ENCODE measurements at regions not wholly inside any gene's neighbourhood (a gene's known extent, or its start where the extent isn't known, plus 50 kb on each side); places are given as distances from the start of the nearest gene placed in this dataset.

DNA sequence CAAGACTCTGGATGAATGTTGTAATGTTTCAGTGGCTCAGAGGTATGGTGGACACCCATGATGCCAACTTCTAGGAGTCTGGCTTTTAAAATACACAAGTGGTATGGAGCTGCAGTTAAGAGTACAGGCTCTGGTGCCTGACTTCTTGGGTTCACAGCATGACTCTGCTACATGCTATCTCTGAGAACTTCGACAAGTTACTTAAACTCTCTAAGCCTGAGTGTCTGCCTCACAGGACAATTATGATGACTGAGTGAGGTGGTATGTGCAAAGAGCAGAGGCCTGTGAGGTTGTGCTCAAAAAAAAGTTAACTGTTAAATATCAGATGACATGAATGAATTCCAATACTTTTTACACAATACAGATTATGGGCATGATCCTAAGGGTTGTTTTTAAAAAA is 90.9 kb upstream of the SRD5A3 start:
- peaks cover 4% of the 10 kb centered on the region for H3K4me1 Mint-ChIP-seq (ENCODE audit: unreplicated experiment)
- H3K27ac Mint-ChIP-seq (ENCODE audit: unreplicated experiment) = no peak overlapping the region
- no peak for DNase-seq (ENCODE audit: extremely low spot score, unreplicated experiment)
- no peaks in the 10 kb centered on the region for H3K36me3 Mint-ChIP-seq (ENCODE audit: unreplicated experiment)
- TF ChIP-seq, protein P1, sequence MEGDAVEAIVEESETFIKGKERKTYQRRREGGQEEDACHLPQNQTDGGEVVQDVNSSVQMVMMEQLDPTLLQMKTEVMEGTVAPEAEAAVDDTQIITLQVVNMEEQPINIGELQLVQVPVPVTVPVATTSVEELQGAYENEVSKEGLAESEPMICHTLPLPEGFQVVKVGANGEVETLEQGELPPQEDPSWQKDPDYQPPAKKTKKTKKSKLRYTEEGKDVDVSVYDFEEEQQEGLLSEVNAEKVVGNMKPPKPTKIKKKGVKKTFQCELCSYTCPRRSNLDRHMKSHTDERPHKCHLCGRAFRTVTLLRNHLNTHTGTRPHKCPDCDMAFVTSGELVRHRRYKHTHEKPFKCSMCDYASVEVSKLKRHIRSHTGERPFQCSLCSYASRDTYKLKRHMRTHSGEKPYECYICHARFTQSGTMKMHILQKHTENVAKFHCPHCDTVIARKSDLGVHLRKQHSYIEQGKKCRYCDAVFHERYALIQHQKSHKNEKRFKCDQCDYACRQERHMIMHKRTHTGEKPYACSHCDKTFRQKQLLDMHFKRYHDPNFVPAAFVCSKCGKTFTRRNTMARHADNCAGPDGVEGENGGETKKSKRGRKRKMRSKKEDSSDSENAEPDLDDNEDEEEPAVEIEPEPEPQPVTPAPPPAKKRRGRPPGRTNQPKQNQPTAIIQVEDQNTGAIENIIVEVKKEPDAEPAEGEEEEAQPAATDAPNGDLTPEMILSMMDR (IDR thresholded peaks at IDR 0.05) = no peak
- no peaks in the 10 kb centered on the region for H3K9me3 Mint-ChIP-seq (ENCODE audit: unreplicated experiment)
- peaks cover 4% of the 10 kb centered on the region for H3K27me3 Mint-ChIP-seq (ENCODE audit: unreplicated experiment)
- H3K4me3 Mint-ChIP-seq (ENCODE audit: unreplicated experiment) = no peak overlapping the region

DNA sequence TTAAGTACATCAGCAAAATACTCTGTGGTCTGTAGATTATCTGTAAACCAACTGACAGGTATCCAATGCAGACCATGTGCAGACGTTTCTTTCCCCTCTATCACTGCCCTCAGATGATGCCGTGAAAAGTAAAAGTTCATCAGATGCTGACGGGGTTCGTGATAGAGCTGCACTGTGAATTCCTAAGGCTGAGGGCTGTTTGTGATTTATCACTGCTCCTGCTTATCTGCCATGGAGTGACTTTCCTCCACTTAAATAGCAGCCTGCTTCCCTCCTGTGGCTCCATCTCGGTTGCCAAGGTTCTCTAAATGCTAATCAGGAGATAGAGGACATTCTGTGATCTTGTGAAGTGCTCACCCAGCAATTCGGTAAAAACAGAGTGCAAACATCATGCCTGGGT is 89.3 kb upstream of the SRD5A3 start:
- TF ChIP-seq, protein P1 (IDR thresholded peaks at IDR 0.05) = no peak
- Mint-ChIP-seq H3K9me3 (ENCODE audit: unreplicated experiment) (no peaks in the 10 kb centered on the region), H3K27ac (ENCODE audit: unreplicated experiment) (no peak overlapping the region), H3K27me3 (ENCODE audit: unreplicated experiment) (peaks cover 4% of the 10 kb centered on the region), H3K4me1 (ENCODE audit: unreplicated experiment) (peaks cover 4% of the 10 kb centered on the region), H3K36me3 (ENCODE audit: unreplicated experiment) (no peaks in the 10 kb centered on the region), H3K4me3 (ENCODE audit: unreplicated experiment) (no peak overlapping the region)
- no peak for DNase-seq (ENCODE audit: extremely low spot score, unreplicated experiment)

DNA sequence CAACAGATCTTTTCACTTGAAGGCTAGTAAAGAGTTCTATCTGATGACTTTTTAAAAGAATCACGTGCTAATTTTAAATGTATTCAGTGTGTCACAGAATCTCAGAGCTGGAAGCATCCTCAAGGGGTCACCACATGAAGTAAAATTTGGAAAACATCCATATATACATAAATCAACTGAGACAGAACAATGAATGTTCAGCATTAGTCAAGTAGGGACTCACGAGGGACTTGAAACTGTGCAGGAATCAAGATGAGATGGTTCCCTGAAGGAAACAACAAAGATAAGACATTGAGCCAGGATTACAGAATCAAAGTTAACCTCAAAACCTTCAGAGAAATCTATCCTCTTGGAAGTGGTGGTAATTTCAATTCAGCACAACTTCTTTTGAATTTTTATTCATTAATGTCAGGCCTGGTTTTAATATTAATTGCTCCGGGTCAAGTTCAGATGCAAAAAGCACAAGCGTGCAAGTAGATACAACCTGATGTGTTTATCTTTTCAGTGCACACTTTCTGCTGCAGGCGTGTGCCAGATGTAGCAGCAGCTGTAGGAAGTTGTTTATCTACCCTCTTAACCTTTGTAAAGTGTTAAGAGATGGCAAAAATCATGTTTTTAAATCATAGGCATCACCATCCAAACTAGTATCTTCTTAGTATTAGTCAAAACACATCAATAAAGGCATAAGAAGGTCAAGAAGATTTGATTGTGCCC is 87.7 kb upstream of the SRD5A3 start:
- no peak overlapping the region for H3K4me3 Mint-ChIP-seq (ENCODE audit: unreplicated experiment)
- TF ChIP-seq, protein P1 (IDR thresholded peaks at IDR 0.05) = no peak
- DNase-seq (ENCODE audit: extremely low spot score, unreplicated experiment) = no peak
- H3K9me3 Mint-ChIP-seq (ENCODE audit: unreplicated experiment) = no peaks in the 10 kb centered on the region
- peaks cover 4% of the 10 kb centered on the region for H3K4me1 Mint-ChIP-seq (ENCODE audit: unreplicated experiment)
- no peak overlapping the region for H3K27ac Mint-ChIP-seq (ENCODE audit: unreplicated experiment)
- H3K36me3 Mint-ChIP-seq (ENCODE audit: unreplicated experiment) = no peaks in the 10 kb centered on the region
- peaks cover 7% of the 10 kb centered on the region for H3K27me3 Mint-ChIP-seq (ENCODE audit: unreplicated experiment)

DNA sequence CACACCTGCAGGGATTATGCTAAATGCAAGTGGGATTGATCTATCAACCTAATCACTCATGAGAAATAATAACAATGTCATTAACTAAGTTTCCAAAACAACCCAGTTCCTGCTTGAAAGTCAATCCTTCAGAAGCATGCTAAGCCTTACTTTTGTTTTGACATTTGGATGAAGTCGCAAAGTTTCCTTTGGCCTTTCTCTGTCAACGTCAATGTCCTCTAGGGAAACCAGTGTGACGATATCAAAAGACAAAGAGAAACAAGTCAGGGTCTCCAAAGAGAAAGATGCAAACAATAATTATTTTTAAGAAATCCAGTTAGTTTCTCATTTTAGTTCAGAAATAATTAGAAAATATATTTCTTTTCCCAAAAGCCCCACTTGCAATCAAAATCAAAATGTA is 86.7 kb upstream of the SRD5A3 start:
- Mint-ChIP-seq H3K9me3 (ENCODE audit: unreplicated experiment) (no peaks in the 10 kb centered on the region), H3K4me3 (ENCODE audit: unreplicated experiment) (no peak overlapping the region), H3K36me3 (ENCODE audit: unreplicated experiment) (no peaks in the 10 kb centered on the region), H3K27ac (ENCODE audit: unreplicated experiment) (no peak overlapping the region), H3K27me3 (ENCODE audit: unreplicated experiment) (peaks cover 7% of the 10 kb centered on the region), H3K4me1 (ENCODE audit: unreplicated experiment) (peaks cover 4% of the 10 kb centered on the region)
- TF ChIP-seq, protein P1 (IDR thresholded peaks at IDR 0.05) = no peak
- no peak for DNase-seq (ENCODE audit: extremely low spot score, unreplicated experiment)

DNA sequence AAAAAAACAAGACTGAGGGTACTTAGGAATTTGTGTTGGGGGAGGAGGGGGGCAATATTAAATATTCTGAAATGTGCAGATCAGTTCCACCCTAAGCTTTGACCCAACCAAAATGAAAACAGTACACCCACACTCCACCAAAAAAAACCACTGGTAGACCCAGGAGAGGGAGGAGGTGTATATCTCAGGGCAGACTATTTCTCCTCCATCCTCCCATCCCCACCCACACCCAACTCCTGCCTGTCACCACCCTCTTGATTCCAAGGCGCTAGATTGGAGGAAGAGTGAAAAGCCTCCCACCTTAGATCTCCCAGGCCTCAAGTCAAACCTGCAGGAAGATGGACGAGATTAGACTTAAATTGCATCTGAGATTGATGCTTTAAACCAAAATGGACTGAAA is 76.6 kb upstream of the SRD5A3 start:
- Mint-ChIP-seq H3K4me3 (ENCODE audit: unreplicated experiment) (no peak overlapping the region), H3K4me1 (ENCODE audit: unreplicated experiment) (no peaks in the 10 kb centered on the region), H3K27me3 (ENCODE audit: unreplicated experiment) (peaks cover 38% of the 10 kb centered on the region), H3K36me3 (ENCODE audit: unreplicated experiment) (no peaks in the 10 kb centered on the region), H3K9me3 (ENCODE audit: unreplicated experiment) (no peaks in the 10 kb centered on the region), H3K27ac (ENCODE audit: unreplicated experiment) (no peak overlapping the region)
- DNase-seq (ENCODE audit: extremely low spot score, unreplicated experiment) = no peak
- TF ChIP-seq, protein P1 (IDR thresholded peaks at IDR 0.05) = no peak
